HCT116 (cell line): ENCODE measurements at regions not wholly inside any gene's neighbourhood (a gene's known extent, or its start where the extent isn't known, plus 50 kb on each side); places are given as distances from the start of the nearest gene placed in this dataset.

Experiments used
- ATAC-seq: fragments of 200-7000 bp; cut with Tn5 transposase; 2 replicates; pipeline ENCODE4 v1.9.1; 2020; ENCODE audit warnings: mild to moderate bottlenecking, moderate library complexity
- BruUV-seq: library from RNA; stranded (reverse); fragments of 400-500 nt; replicated peaks from 2 replicates; lab custom pipeline; 2021; lab: Mats Ljungman, UMichigan
- CTCF ChIA-PET: fragments of 300-600 bp; sonication (Branson Sonifier 250); formaldehyde crosslinking; loops from one replicate; lab custom pipeline; 2021; ENCODE audit warnings: antibody characterized with exemption; lab: Charles Lee
- POLR2A ChIA-PET: fragments of 300-600, 350-600 bp; sonication (Branson Sonifier 250); formaldehyde crosslinking; loops from one replicate; lab custom pipeline; 2021; ENCODE audit warnings: antibody characterized with exemption; lab: Charles Lee
- RAD21 ChIA-PET, 2 experiments: fragments of 300-600 bp; sonication (Branson Sonifier 250); formaldehyde crosslinking; loops; one replicate each; lab custom pipeline; 2023; ENCODE audit warnings: low total read pairs in 2 of 2; ENCODE audit not compliant: uncharacterized antibody in 2 of 2, unreplicated experiment in 2 of 2, low non-redundant PET in 1 of 2; lab: Charles Lee
- DNase-seq: peaks from one replicate; pipeline ENCODE4 v3.0.0-alpha.2; 2010; ENCODE audit warnings: low read depth, low spot score
- H2AFZ ChIP-seq: fragments of 200-600 bp; shearing (Covaris generic), sonication (generic); 2 replicates; pipeline ENCODE4 v1.6.1; 2017; ENCODE audit warnings: low read depth, mixed run types, mixed read lengths, antibody characterized with exemption, low read length; ENCODE audit not compliant: poor library complexity, severe bottlenecking
- H3K27ac ChIP-seq: 2 replicates; pipeline ENCODE4 v1.5.1; 2012; ENCODE audit warnings: low read depth, low read length
- H3K27me3 ChIP-seq: fragments of 200-600 bp; sonication (generic); 2 replicates; pipeline ENCODE4 v1.6.1; 2016; ENCODE audit warnings: mixed run types, low read length, mixed read lengths; ENCODE audit not compliant: insufficient read depth
- H3K36me3 ChIP-seq, 2 experiments: fragments of 200-500 bp in 1 of 2; fragments of 200-600 bp in 1 of 2; sonication (Bioruptor generic) in 1 of 2; sonication (generic) in 1 of 2; 2 replicates each; pipeline versions ENCODE4 v1.5.1 to v1.6.1; 2014 to 2016; ENCODE audit warnings: low read length in 2 of 2, inconsistent platforms in 1 of 2, mixed read lengths in 1 of 2, mixed run types in 1 of 2; ENCODE audit not compliant: insufficient read depth in 2 of 2, control insufficient read depth in 1 of 2
- H3K4me1 ChIP-seq, 2 experiments: fragments of 200-600 bp in 1 of 2; sonication (generic) in 1 of 2; 2 replicates each; pipeline versions ENCODE4 v1.5.1 to v1.6.1; 2012 to 2017; ENCODE audit warnings: low read length in 2 of 2, inconsistent platforms in 1 of 2, mild to moderate bottlenecking in 1 of 2, mixed read lengths in 1 of 2, mixed run types in 1 of 2, moderate library complexity in 1 of 2; ENCODE audit not compliant: insufficient read depth in 2 of 2, control insufficient read depth in 1 of 2
- H3K4me2 ChIP-seq: fragments of 200-600 bp; sonication (generic); 2 replicates; pipeline ENCODE4 v1.6.1; 2017; ENCODE audit warnings: mixed run types, low read length, mixed read lengths
- H3K4me3 ChIP-seq, 2 experiments: fragments of 200-600 bp in 1 of 2; sonication (generic) in 1 of 2; replicated peaks in 1 of 2; 2 replicates each; pipeline ENCODE4 v1.5.1; 2011 to 2016; ENCODE audit warnings: low read length in 2 of 2, control low read depth in 1 of 2, low read depth in 1 of 2, mild to moderate bottlenecking in 1 of 2, mixed read lengths in 1 of 2, mixed run types in 1 of 2
- H3K79me2 ChIP-seq: fragments of 200-600 bp; sonication (generic); 2 replicates; pipeline ENCODE4 v1.6.1; 2017; ENCODE audit warnings: mild to moderate bottlenecking, mixed run types, low read length, moderate library complexity, mixed read lengths; ENCODE audit not compliant: insufficient read depth
- H3K9ac ChIP-seq: fragments of 200-600 bp; sonication (generic); 2 replicates; pipeline ENCODE4 v1.6.1; 2016; ENCODE audit warnings: low read length, mixed read lengths
- H3K9me2 ChIP-seq: fragments of 200-600 bp; sonication (generic), shearing (Covaris generic); 2 replicates; pipeline ENCODE4 v1.6.1; 2017; ENCODE audit warnings: mixed run types, mild to moderate bottlenecking, moderate library complexity; ENCODE audit not compliant: insufficient read depth
- H3K9me3 ChIP-seq, 2 experiments: fragments of 200-500 bp in 1 of 2; fragments of 200-600 bp in 1 of 2; sonication (Bioruptor generic) in 1 of 2; sonication (generic) in 1 of 2; 2 replicates each; pipeline ENCODE4 v1.6.1; 2014 to 2017; ENCODE audit warnings: low read length in 2 of 2, mixed read lengths in 2 of 2, inconsistent platforms in 1 of 2, low read depth in 1 of 2, mild to moderate bottlenecking in 1 of 2, mixed run types in 1 of 2, moderate library complexity in 1 of 2; ENCODE audit not compliant: control insufficient read depth in 1 of 2, insufficient read depth in 1 of 2
- H4K20me1 ChIP-seq: fragments of 200-600 bp; sonication (generic), shearing (Covaris generic); 2 replicates; pipeline ENCODE4 v1.6.1; 2017; ENCODE audit warnings: mixed run types, mild to moderate bottlenecking, moderate library complexity; ENCODE audit not compliant: insufficient read depth
- CBX3 ChIP-seq: IDR thresholded peaks from 2 replicates; pipeline ENCODE4 v1.6.1; 2012; ENCODE audit warnings: low read depth
- CEBPB ChIP-seq: IDR thresholded peaks from 2 replicates; pipeline ENCODE4 v1.6.1; 2012; ENCODE audit warnings: low read depth
- EGR1 ChIP-seq: IDR thresholded peaks from 2 replicates; pipeline ENCODE4 v1.6.1; 2012; ENCODE audit warnings: low read depth
- ELF1 ChIP-seq: IDR thresholded peaks from 2 replicates; pipeline ENCODE4 v1.6.1; 2012; ENCODE audit warnings: low read depth, borderline replicate concordance
- EZH2phosphoT487 ChIP-seq: fragments of 200-600 bp; IDR thresholded peaks from 2 replicates; pipeline ENCODE4 v1.6.1; 2018; ENCODE audit warnings: antibody characterized with exemption, borderline replicate concordance
- FOSL1 ChIP-seq: IDR thresholded peaks from 2 replicates; pipeline ENCODE4 v1.6.1; 2012; ENCODE audit warnings: low read depth
- POLR2A ChIP-seq: IDR thresholded peaks from 2 replicates; pipeline ENCODE4 v1.7.0; 2011; ENCODE audit warnings: borderline replicate concordance; ENCODE audit not compliant: insufficient read depth, insufficient read length; ENCODE audit errors: extremely low read depth
- POLR2AphosphoS5 ChIP-seq: IDR thresholded peaks from 2 replicates; pipeline ENCODE4 v1.6.1; 2011; ENCODE audit warnings: mild to moderate bottlenecking, low read depth, low read length, moderate library complexity
- RAD21 ChIP-seq: IDR thresholded peaks from 2 replicates; pipeline ENCODE4 v1.6.1; 2012; ENCODE audit warnings: low read depth, mild to moderate bottlenecking
- SIN3A ChIP-seq: IDR thresholded peaks from 2 replicates; pipeline ENCODE4 v1.6.1; 2012; ENCODE audit warnings: low read depth
- SP1 ChIP-seq: IDR thresholded peaks from 2 replicates; pipeline ENCODE4 v1.6.1; 2012; ENCODE audit warnings: low read depth
- SRF ChIP-seq: IDR thresholded peaks from 2 replicates; pipeline ENCODE4 v1.6.1; 2012; ENCODE audit warnings: low read depth
- YY1 ChIP-seq: IDR thresholded peaks from 2 replicates; pipeline ENCODE4 v1.6.1; 2011; ENCODE audit warnings: low read length, low read depth, moderate library complexity, mild to moderate bottlenecking; ENCODE audit not compliant: insufficient replicate concordance; ENCODE audit errors: extremely low read depth
- ZNF274 ChIP-seq: fragments of 200-500 bp; sonication (Bioruptor generic); IDR thresholded peaks from 2 replicates; pipeline ENCODE4 v1.6.1; 2014; ENCODE audit warnings: mild to moderate bottlenecking, low read depth, low read length, inconsistent platforms
- intact Hi-C: fragments of 100-400 bp; cut with micrococcal nuclease; formaldehyde crosslinking; loops from 2 replicates; pipeline ENCODE4 v1.10.0; 2022
- TF ChIP-seq, protein P1 (sequence below): IDR thresholded peaks from 2 replicates; pipeline ENCODE4 v1.6.1; 2012
- TF ChIP-seq, protein P2 (sequence below): IDR thresholded peaks from 2 replicates; pipeline ENCODE4 v1.6.1; 2012; ENCODE audit warnings: low read depth
- TF ChIP-seq, protein P3 (sequence below): IDR thresholded peaks from 2 replicates; pipeline ENCODE4 v1.6.1; 2011; ENCODE audit warnings: mild to moderate bottlenecking, low read length, moderate library complexity; ENCODE audit not compliant: insufficient replicate concordance; ENCODE audit errors: extremely low read depth
- TF ChIP-seq, protein P4 (sequence below), 3 experiments: fragments of 200-600 bp in 1 of 3; sonication (generic) in 1 of 3; IDR thresholded peaks in 2 of 3; conservative IDR thresholded peaks in 1 of 3; 2 replicates each; pipeline ENCODE4 v1.5.1; 2012 to 2017; ENCODE audit warnings: low read depth in 2 of 3, low read length in 2 of 3, antibody characterized with exemption in 1 of 3, borderline replicate concordance in 1 of 3, control low read depth in 1 of 3, mild to moderate bottlenecking in 1 of 3, mixed read lengths in 1 of 3, mixed run types in 1 of 3, moderate library complexity in 1 of 3; ENCODE audit not compliant: insufficient read depth in 1 of 3

DNA sequence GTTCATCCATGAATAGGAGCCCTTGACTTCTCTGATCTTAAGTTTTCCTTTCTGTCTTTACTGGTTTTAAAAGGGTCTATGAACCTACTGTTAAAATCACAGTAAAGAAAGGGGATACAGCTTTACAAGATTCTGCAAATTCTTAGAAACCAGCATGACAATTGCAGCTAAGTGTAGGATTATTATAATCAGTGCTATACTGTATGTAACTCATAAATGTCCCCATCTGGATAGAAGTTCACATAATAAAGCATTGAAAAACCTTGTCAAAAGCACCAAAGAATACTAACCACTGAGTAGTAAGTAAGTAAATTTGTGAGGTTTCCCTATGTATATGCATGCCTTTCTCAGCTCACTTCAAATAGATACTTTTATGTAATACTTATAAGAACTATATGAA, 724.6 kb downstream of the CENPC start:
- no peak for DNase-seq
- no peak overlapping the region for H3K27ac ChIP-seq
- H2AFZ ChIP-seq: no peak overlapping the region
- CTCF ChIA-PET: no interaction called here
- H3K9ac ChIP-seq: no peak overlapping the region
- H3K4me2 ChIP-seq: no peak overlapping the region
- POLR2A ChIA-PET: no interaction called here
- no peaks in the 10 kb centered on the region for H4K20me1 ChIP-seq
- RAD21 ChIA-PET: no interaction called here
- no peaks in the 10 kb centered on the region for H3K36me3 ChIP-seq
- no peaks in the 10 kb centered on the region for H3K79me2 ChIP-seq
- no peak for ATAC-seq
- H3K27me3 ChIP-seq: no peaks in the 10 kb centered on the region
- H3K4me1 ChIP-seq: no peaks in the 10 kb centered on the region
- H3K9me2 ChIP-seq: no peaks in the 10 kb centered on the region
- no TSS peak for BruUV-seq
- TF ChIP-seq, protein P1, sequence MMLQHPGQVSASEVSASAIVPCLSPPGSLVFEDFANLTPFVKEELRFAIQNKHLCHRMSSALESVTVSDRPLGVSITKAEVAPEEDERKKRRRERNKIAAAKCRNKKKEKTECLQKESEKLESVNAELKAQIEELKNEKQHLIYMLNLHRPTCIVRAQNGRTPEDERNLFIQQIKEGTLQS: no peak
- TF ChIP-seq ELF1 (no peak), POLR2AphosphoS5 (no peak), YY1 (no peak), SRF (no peak), SIN3A (no peak), EZH2phosphoT487 (no peak), POLR2A (no peak), RAD21 (no peak), FOSL1 (no peak), SP1 (no peak), ZNF274 (no peak), CEBPB (no peak), EGR1 (no peak), CBX3 (no peak)
- TF ChIP-seq, protein P2, sequence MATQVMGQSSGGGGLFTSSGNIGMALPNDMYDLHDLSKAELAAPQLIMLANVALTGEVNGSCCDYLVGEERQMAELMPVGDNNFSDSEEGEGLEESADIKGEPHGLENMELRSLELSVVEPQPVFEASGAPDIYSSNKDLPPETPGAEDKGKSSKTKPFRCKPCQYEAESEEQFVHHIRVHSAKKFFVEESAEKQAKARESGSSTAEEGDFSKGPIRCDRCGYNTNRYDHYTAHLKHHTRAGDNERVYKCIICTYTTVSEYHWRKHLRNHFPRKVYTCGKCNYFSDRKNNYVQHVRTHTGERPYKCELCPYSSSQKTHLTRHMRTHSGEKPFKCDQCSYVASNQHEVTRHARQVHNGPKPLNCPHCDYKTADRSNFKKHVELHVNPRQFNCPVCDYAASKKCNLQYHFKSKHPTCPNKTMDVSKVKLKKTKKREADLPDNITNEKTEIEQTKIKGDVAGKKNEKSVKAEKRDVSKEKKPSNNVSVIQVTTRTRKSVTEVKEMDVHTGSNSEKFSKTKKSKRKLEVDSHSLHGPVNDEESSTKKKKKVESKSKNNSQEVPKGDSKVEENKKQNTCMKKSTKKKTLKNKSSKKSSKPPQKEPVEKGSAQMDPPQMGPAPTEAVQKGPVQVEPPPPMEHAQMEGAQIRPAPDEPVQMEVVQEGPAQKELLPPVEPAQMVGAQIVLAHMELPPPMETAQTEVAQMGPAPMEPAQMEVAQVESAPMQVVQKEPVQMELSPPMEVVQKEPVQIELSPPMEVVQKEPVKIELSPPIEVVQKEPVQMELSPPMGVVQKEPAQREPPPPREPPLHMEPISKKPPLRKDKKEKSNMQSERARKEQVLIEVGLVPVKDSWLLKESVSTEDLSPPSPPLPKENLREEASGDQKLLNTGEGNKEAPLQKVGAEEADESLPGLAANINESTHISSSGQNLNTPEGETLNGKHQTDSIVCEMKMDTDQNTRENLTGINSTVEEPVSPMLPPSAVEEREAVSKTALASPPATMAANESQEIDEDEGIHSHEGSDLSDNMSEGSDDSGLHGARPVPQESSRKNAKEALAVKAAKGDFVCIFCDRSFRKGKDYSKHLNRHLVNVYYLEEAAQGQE: no peak
- TF ChIP-seq, protein P3, sequence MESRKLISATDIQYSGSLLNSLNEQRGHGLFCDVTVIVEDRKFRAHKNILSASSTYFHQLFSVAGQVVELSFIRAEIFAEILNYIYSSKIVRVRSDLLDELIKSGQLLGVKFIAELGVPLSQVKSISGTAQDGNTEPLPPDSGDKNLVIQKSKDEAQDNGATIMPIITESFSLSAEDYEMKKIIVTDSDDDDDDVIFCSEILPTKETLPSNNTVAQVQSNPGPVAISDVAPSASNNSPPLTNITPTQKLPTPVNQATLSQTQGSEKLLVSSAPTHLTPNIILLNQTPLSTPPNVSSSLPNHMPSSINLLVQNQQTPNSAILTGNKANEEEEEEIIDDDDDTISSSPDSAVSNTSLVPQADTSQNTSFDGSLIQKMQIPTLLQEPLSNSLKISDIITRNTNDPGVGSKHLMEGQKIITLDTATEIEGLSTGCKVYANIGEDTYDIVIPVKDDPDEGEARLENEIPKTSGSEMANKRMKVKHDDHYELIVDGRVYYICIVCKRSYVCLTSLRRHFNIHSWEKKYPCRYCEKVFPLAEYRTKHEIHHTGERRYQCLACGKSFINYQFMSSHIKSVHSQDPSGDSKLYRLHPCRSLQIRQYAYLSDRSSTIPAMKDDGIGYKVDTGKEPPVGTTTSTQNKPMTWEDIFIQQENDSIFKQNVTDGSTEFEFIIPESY: no peak
- TF ChIP-seq, protein P4, sequence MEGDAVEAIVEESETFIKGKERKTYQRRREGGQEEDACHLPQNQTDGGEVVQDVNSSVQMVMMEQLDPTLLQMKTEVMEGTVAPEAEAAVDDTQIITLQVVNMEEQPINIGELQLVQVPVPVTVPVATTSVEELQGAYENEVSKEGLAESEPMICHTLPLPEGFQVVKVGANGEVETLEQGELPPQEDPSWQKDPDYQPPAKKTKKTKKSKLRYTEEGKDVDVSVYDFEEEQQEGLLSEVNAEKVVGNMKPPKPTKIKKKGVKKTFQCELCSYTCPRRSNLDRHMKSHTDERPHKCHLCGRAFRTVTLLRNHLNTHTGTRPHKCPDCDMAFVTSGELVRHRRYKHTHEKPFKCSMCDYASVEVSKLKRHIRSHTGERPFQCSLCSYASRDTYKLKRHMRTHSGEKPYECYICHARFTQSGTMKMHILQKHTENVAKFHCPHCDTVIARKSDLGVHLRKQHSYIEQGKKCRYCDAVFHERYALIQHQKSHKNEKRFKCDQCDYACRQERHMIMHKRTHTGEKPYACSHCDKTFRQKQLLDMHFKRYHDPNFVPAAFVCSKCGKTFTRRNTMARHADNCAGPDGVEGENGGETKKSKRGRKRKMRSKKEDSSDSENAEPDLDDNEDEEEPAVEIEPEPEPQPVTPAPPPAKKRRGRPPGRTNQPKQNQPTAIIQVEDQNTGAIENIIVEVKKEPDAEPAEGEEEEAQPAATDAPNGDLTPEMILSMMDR (IDR thresholded peaks at IDR 0.05 in 2 of 3, conservative IDR thresholded peaks at IDR 0.05 in 1 of 3; ENCODE audit: borderline replicate concordance in 1 of 3, insufficient read depth in 1 of 3, low read depth in 2 of 3, low read length in 2 of 3): no peak
- intact Hi-C loops: no loop called here
- H3K4me3 ChIP-seq: no peak overlapping the region
- H3K9me3 ChIP-seq: peaks cover 0 to 2% of the 10 kb centered on the region in 2 experiments; a peak in 1 of 4 replicates
